ENCODE measurements at regions not wholly inside any gene's neighbourhood (a gene's known extent, or its start where the extent isn't known, plus 50 kb on each side); places are given as distances from the start of the nearest gene placed in this dataset.

- no peak for TF ChIP-seq POLR2A (IDR thresholded peaks at IDR 0.05; ENCODE audit: low read depth, low read length)
- no peak for TF ChIP-seq TAF1 (IDR thresholded peaks at IDR 0.05; ENCODE audit: borderline replicate concordance, low read depth, low read length)
- no peak for TF ChIP-seq POLR2AphosphoS5 (IDR thresholded peaks at IDR 0.05; ENCODE audit: low read depth, low read length)
Measured at GRCh38 chr2:39597314-39597713, 68.4 kb upstream of the TMEM178A start.

Measured in GM12892 (cell line).